ENCODE measurements at regions not wholly inside any gene's neighbourhood (a gene's known extent, or its start where the extent isn't known, plus 50 kb on each side); places are given as distances from the start of the nearest gene placed in this dataset.
"Not testable (repeated sequence)": the region's sequence is repeated elsewhere in the genome, so short reads cannot be mapped to it uniquely, and the experiment has no call there.

GRCh38 chr13:109398071-109398470 is 388.3 kb downstream of the IRS2 start:
- DNase-seq (ENCODE audit: low read depth): not testable (repeated sequence)

DNA sequence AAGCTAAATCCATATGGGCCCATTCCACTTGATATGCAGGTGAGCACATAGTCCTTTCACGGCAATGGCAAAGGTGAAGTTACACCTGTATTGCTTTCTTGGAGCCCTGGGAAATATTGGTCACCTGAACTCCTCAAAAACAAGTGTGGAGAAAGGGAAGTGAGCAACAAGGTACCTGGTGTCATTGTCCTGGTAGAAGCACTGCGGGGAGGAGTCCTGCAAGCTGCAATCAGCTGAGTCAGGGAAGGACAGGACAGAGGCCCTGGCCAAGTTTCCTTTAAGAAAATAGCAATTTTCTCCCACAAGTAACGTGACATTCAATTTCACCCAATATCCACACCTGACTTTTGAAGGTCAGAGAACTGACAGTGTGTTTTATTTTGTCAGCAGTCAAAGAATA is 389.1 kb downstream of the IRS2 start:
- DNase-seq (ENCODE audit: low read depth): no peak

- no peak for DNase-seq (ENCODE audit: low read depth)
Measured at GRCh38 chr13:109396266-109396665, 390.1 kb downstream of the IRS2 start.

DNA sequence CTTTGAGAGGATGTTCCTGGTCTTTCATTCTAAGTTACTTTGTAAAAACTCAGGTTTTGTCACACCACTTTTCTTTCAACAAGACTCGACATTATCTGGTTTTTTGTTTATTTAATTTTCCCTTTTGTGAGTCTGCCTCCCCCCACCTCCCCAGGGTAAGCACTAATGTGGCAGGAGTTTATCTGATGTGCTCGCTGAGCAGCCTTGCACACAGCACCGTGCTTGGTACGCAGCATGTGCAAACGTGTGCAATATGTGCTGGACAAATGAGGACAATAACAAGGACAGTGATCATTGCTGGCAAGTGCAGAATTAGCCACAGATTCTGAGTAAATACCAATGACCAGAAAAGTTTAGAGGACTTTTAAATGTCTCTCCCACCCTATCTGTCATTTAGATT is 391.4 kb downstream of the IRS2 start:
- DNase-seq (ENCODE audit: low read depth): no peak

DNA sequence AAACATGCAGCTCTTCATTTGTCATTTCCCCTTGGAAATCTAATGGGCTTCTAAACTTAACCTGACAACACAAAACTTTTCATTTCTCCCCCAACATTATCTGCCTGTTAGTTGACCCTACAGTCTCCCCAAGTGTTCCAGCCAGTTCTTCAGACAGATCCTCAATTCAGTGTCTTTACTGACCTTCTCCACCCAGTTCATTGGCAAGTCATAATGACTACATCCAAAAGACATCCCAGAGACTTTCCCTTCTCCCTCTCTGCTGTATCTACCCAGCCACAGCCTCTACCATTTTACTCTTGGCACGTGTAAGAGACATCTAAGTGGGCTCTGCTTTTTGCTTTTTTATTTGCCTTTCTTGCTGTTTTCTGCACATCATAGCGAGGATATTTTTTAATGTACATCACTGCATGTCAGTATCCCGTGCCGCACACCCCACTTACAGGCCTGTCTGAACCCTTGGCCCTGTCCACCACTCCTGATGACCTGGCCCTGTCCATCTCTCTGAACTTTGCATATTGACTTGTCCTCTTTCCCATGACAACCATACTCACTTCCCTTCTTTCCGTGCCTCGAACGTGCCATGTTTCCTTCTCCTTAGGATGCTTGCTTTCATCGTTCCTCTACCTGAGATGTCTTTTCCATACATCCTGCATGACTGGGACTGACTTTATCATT is 391.9 kb downstream of the IRS2 start:
- no peak for DNase-seq (ENCODE audit: low read depth)

GRCh38 chr13:109393045-109393444 is 393.3 kb downstream of the IRS2 start:
- DNase-seq (ENCODE audit: low read depth): no peak

GRCh38 chr13:109390391-109390790 is 396.0 kb downstream of the IRS2 start:
- DNase-seq (ENCODE audit: low read depth): no peak

GRCh38 chr13:109389892-109390345 is 396.5 kb downstream of the IRS2 start:
- DNase-seq (ENCODE audit: low read depth): no peak

GRCh38 chr13:109389456-109389855 is 396.9 kb downstream of the IRS2 start:
- no peak for DNase-seq (ENCODE audit: low read depth)

DNA sequence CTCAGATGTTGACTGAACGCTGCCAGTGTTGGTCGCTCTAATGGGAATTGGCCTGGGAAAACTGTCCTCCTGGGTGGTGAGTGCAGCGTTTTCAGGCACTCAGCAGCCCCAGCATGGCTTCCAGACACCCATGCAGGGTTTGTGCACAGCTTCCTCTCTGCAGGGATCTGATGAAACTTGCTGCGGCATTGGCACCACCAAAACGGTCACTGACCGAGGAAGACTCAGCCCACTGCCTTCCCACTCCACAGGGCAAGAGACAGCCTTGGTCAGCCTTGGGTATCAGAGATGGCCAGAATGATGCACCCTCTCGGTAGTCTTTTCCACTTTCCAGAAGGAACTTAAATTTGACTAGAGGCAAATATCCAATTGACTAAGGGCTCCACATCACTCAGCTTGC is 398.9 kb downstream of the IRS2 start:
- DNase-seq (ENCODE audit: low read depth): no peak

DNA sequence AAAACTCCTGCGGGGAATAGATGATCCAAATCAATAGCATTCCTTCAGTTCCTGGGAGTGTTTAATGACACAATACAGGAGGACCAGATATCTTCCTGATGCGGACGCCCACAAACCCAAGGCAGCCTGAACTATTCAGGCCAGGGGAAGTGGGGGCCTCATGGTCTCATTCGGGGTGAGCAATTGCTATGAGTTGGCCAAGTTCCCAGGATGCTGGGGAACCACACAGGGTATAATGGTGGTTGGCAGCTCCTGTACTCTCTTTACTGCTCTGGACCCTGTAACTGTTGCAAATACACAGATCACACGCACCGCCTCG is 401.2 kb downstream of the IRS2 start:
- DNase-seq (ENCODE audit: low read depth): no peak

- no peak for DNase-seq (ENCODE audit: low read depth)
Measured at GRCh38 chr13:109384491-109385241, 401.7 kb downstream of the IRS2 start.

DNA sequence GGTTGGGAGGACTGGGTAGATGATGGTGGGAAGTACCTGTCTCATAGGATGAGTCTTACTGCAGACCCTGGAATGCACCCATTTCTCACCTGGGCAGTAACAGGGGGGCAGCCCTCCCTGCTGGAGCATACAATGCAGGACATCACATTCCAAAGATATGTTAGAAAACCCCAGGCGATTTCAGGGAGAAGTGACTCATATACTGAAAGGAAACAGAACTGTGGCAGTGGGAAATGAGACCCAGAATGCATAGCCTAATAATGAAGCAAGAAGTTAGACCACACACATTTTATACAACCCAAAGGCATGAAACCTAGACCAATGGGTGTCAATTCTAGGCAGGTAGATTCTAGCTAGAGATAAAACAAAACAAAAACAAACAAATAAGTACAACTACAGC is 402.7 kb downstream of the IRS2 start:
- DNase-seq (ENCODE audit: low read depth): no peak

DNA sequence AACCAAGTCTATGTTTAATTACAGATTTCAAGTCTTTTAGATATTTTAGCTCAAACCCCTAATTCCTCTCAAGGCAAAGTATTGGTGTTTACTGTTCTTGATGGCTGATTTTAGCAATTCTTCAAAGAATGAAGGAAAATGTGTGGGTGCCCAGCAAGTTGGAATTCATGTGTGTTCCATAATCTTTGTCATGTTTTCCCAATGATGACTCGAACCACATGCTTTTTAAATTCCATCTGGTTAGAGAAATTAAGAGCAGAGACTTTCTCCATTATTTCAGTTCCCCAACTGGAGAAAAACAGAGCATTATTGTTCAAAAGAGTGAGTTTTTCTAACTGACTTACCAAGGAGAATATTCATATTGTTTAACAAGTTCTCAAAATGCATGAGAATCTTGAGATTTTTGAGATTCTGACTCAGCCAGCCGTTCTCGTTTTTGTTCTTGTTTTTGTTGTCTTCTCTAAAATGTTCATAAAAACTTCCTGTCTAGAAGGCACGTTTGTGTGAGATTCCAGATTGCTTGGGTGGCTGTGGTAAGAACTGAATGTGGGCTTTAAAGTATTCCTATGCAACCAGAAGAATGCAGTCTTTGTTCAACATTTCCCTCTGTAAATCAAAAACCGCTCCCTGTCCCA is 404.7 kb downstream of the IRS2 start:
- DNase-seq (ENCODE audit: low read depth): no peak

DNA sequence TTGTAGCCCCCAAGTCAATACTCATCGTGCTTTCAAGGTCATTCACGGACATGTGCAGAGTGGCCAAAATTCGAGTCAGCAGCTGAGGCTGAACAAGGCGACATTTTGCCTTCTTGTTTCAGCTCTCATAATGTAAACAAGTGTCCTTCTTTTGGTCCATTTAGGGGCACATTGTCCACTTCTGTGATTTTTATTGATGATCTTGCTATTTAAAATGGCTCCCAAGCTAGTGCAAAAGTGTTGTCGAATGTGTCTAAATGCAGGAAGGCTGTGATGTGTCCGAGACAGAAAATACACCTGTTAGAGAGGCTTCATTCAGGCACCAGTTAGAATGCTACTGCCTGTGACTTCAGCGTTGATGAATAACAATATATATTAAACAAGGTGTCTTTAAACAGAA is 405.9 kb downstream of the IRS2 start:
- no peak for DNase-seq (ENCODE audit: low read depth)

GRCh38 chr13:109379930-109380329 is 406.5 kb downstream of the IRS2 start:
- DNase-seq (ENCODE audit: low read depth): no peak

DNA sequence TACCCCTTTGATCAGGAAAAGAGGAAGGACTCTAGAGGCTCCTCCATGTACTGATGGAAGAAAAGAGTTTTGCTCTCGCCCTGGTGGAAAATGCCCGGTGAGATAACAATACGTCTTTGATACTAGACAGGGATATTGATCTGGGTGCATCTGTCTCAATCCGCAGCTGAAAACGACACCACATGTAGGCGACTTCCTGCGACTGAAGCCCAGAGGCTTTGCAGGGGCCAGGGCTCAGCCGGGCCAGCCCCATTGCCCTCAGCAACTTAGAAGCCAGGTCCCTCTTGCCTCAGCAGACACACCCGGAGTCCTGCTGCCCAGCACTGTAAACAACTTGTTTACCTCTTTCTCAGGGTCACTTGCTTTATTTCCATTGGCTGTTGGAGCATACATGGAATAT is 409.4 kb downstream of the IRS2 start:
- no peak for DNase-seq (ENCODE audit: low read depth)

DNA sequence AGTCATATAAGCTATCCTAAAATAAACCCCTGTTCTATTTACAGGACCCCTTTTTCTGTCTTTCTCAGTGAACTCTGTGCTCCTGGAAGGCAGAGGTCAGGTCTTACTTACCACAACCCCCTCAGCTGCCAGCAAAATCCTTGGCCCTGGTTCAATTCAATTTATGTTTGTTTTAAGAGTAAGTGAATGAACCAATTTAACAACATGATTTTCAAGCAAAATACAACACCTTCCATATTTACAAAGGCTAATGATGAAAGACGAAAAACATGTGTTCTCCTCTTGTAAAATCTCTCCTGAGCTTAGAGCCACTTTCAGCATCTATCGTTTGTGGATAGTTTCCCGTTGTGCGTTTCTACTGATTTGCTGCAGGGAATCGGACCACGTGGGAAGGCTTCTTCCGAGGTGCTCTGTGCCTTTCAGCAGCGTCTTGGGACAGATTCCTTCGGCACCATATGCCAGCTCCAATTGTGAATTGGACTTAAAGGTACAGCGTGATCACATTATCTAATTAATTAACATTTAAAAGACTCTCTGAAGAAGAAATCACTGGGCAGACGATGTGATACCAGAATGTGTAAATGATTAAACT is 411.7 kb downstream of the IRS2 start:
- no peak for DNase-seq (ENCODE audit: low read depth)

DNA sequence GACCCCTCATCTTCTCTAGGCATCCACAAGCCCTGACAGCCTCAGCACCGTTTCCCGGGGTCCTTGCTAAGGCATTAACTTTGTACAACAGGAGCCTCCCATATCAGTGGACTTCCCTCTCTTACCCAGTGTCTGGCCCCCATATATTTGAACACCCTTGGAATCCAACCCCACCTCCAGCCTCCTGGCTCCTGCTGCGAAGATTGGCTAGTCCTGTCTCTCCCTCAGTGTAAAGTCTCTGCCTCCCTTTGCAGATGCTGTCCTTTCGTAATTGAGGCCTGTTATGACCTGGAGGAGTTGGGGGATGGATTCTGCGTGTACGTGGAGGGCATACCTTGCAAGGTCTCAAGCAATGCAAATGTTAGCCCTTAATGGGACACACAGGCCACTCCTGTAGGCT is 413.7 kb downstream of the IRS2 start:
- DNase-seq (ENCODE audit: low read depth): no peak

- no peak for DNase-seq (ENCODE audit: low read depth)
Measured at GRCh38 chr13:109371066-109371465, 415.3 kb downstream of the IRS2 start.

DNA sequence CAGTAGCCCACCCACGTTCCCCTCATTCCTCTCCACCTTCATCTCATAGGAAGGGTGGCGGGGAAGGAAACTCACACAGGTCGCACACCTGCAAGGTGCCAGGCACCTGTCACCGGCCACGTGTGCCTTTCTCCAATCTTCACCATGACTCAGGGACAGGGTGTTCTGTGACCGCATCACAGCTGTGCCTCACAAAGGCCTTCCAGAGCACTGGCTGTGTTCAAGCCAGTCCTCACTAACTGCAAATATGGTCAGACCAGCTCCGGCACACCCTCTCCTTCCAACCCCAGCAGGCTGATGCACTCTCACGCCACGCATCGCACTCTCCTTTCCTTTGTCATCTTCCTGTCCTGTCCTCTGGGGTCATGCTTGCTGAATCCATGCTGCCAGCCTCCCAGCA is 415.9 kb downstream of the IRS2 start:
- no peak for DNase-seq (ENCODE audit: low read depth)

GRCh38 chr13:109369353-109370052 is 416.9 kb downstream of the IRS2 start:
- no peak for DNase-seq (ENCODE audit: low read depth)

Data from HS-5 (cell line).